A204.1 (cell line): ENCODE measurements at regions not wholly inside any gene's neighbourhood (a gene's known extent, or its start where the extent isn't known, plus 50 kb on each side); places are given as distances from the start of the nearest gene placed in this dataset.
A peak's percentile ranks its signal among the peaks of the same experiment; 100 is the strongest.
"Not testable (repeated sequence)": the region's sequence is repeated elsewhere in the genome, so short reads cannot be mapped to it uniquely, and the experiment has no call there.

Source experiments
- FAIRE-seq: peaks from 2 replicates; lab custom pipeline; 2012; peaks lifted over from hg19 to GRCh38; lab: Jason Lieb, UNC

GRCh38 chr3:88000853-88001252, 58.0 kb downstream of the CGGBP1 start:
- FAIRE-seq, result no peak

- FAIRE-seq, result no peak
Observed at GRCh38 chr3:87997966-87998365, 60.8 kb downstream of the CGGBP1 start.

- no peak for FAIRE-seq
Observed at GRCh38 chr3:87997298-87997697, 61.5 kb downstream of the CGGBP1 start.

GRCh38 chr3:87996882-87997281, 61.9 kb downstream of the CGGBP1 start:
- FAIRE-seq, result no peak

- no peak for FAIRE-seq
Observed at GRCh38 chr3:87993566-87993965, 65.2 kb downstream of the CGGBP1 start.

GRCh38 chr3:87987952-87988351, 70.9 kb downstream of the CGGBP1 start:
- FAIRE-seq, result no peak

- no peak for FAIRE-seq
Observed at GRCh38 chr3:87982421-87982820, 76.4 kb downstream of the CGGBP1 start.

GRCh38 chr3:87979527-87979926, 79.3 kb downstream of the CGGBP1 start:
- FAIRE-seq, result no peak

GRCh38 chr3:87977765-87978164, 81.0 kb downstream of the CGGBP1 start:
- FAIRE-seq, result no peak

GRCh38 chr3:87975716-87976115, 83.1 kb downstream of the CGGBP1 start:
- no peak for FAIRE-seq

- no peak for FAIRE-seq
Observed at GRCh38 chr3:87973906-87974305, 84.9 kb downstream of the CGGBP1 start.

- FAIRE-seq, result no peak
Observed at GRCh38 chr3:87969620-87970019, 89.2 kb downstream of the CGGBP1 start.

GRCh38 chr3:87968668-87969067, 90.1 kb downstream of the CGGBP1 start:
- FAIRE-seq, result no peak

GRCh38 chr3:87958289-87958688, 100.5 kb downstream of the CGGBP1 start:
- no peak for FAIRE-seq

GRCh38 chr3:87957575-87957974, 101.2 kb downstream of the CGGBP1 start:
- peak; percentile 49 for FAIRE-seq

GRCh38 chr3:87949879-87950208, 109.0 kb downstream of the CGGBP1 start:
- no peak for FAIRE-seq

- FAIRE-seq, result no peak
Observed at GRCh38 chr3:87949189-87949878, 109.5 kb downstream of the CGGBP1 start.

GRCh38 chr3:87946007-87946406, 112.8 kb downstream of the CGGBP1 start:
- FAIRE-seq, result not testable (repeated sequence)

- FAIRE-seq, result not testable (repeated sequence)
Observed at GRCh38 chr3:87942256-87942655, 116.5 kb downstream of the CGGBP1 start.

- no peak for FAIRE-seq
Observed at GRCh38 chr3:87924485-87924884, 134.3 kb downstream of the CGGBP1 start.

- FAIRE-seq, result no peak
Observed at GRCh38 chr3:87920549-87920948, 138.3 kb downstream of the CGGBP1 start.

GRCh38 chr3:87901141-87901540, 157.7 kb downstream of the CGGBP1 start:
- FAIRE-seq, result no peak

- peak; percentile 82 for FAIRE-seq
Observed at GRCh38 chr3:87900061-87900460, 158.7 kb downstream of the CGGBP1 start.

- no peak for FAIRE-seq
Observed at GRCh38 chr3:87898971-87899370, 159.8 kb downstream of the CGGBP1 start.

GRCh38 chr3:87895983-87896382, 162.8 kb downstream of the CGGBP1 start:
- no peak for FAIRE-seq
